Astrocyte (in vitro differentiated cells and primary cell): ENCODE measurements at regions not wholly inside any gene's neighbourhood (a gene's known extent, or its start where the extent isn't known, plus 50 kb on each side); places are given as distances from the start of the nearest gene placed in this dataset.

Source experiments
- DNase-seq: peaks from one replicate; pipeline ENCODE4 v3.0.0-alpha.2; 2010; ENCODE audit warnings: low read depth
- FAIRE-seq: peaks from 2 replicates; lab custom pipeline; 2011; peaks lifted over from hg19 to GRCh38; lab: Jason Lieb, UNC
- H2AFZ ChIP-seq: 2 replicates; pipeline ENCODE4 v1.6.0; 2012; ENCODE audit warnings: low read depth, low read length, inconsistent platforms
- H3K27ac ChIP-seq: 2 replicates; pipeline ENCODE4 v1.5.1; 2011; ENCODE audit warnings: low read depth, low read length, inconsistent platforms
- H3K27me3 ChIP-seq: 2 replicates; pipeline ENCODE4 v1.6.0; 2011; ENCODE audit warnings: low read length, inconsistent platforms; ENCODE audit not compliant: insufficient read depth
- H3K36me3 ChIP-seq: 2 replicates; pipeline ENCODE4 v1.5.1; 2011; ENCODE audit warnings: low read length, inconsistent platforms; ENCODE audit not compliant: insufficient read depth
- H3K4me1 ChIP-seq: 2 replicates; pipeline ENCODE4 v1.5.1; 2011; ENCODE audit warnings: low read length, inconsistent platforms; ENCODE audit not compliant: insufficient read depth
- H3K4me2 ChIP-seq: 2 replicates; pipeline ENCODE4 v1.6.0; 2012; ENCODE audit warnings: low read length, inconsistent platforms
- H3K4me3 ChIP-seq: 2 replicates; pipeline ENCODE4 v1.5.1; 2011; ENCODE audit warnings: low read depth, mild to moderate bottlenecking, low read length, inconsistent platforms; ENCODE audit not compliant: insufficient read depth
- H3K79me2 ChIP-seq: 2 replicates; pipeline ENCODE4 v1.6.0; 2012; ENCODE audit warnings: mild to moderate bottlenecking, low read length, inconsistent platforms; ENCODE audit not compliant: insufficient read depth
- H3K9ac ChIP-seq: 2 replicates; pipeline ENCODE4 v1.6.0; 2012; ENCODE audit warnings: mild to moderate bottlenecking, low read length, inconsistent platforms
- H3K9me3 ChIP-seq: 2 replicates; pipeline ENCODE4 v1.5.1; 2012; ENCODE audit warnings: low read depth, mild to moderate bottlenecking, low read length, inconsistent platforms; ENCODE audit not compliant: insufficient read depth
- H4K20me1 ChIP-seq: 2 replicates; pipeline ENCODE4 v1.6.0; 2012; ENCODE audit warnings: low read length, inconsistent platforms; ENCODE audit not compliant: insufficient read depth
- H3K27ac Mint-ChIP-seq: one replicate; pipeline ENCODE4 v1.8.0; 2021; ENCODE audit warnings: mild to moderate bottlenecking, mixed read lengths; ENCODE audit not compliant: unreplicated experiment
- H3K27me3 Mint-ChIP-seq: one replicate; pipeline ENCODE4 v1.8.0; 2021; ENCODE audit warnings: low read depth, mixed read lengths; ENCODE audit not compliant: unreplicated experiment
- H3K36me3 Mint-ChIP-seq: one replicate; pipeline ENCODE4 v1.8.0; 2021; ENCODE audit warnings: low read depth, mixed read lengths; ENCODE audit not compliant: unreplicated experiment
- H3K4me1 Mint-ChIP-seq: one replicate; pipeline ENCODE4 v1.8.0; 2021; ENCODE audit warnings: low read depth, mixed read lengths; ENCODE audit not compliant: unreplicated experiment
- H3K4me3 Mint-ChIP-seq: one replicate; pipeline ENCODE4 v1.8.0; 2021; ENCODE audit warnings: mild to moderate bottlenecking, moderate library complexity, mixed read lengths; ENCODE audit not compliant: unreplicated experiment
- H3K9me3 Mint-ChIP-seq: one replicate; pipeline ENCODE4 v1.8.0; 2021; ENCODE audit warnings: mild to moderate bottlenecking, mixed read lengths; ENCODE audit not compliant: unreplicated experiment
- EZH2 ChIP-seq: IDR thresholded peaks from 2 replicates; pipeline ENCODE4 v1.6.1; 2012; ENCODE audit warnings: mild to moderate bottlenecking, low read length, inconsistent platforms; ENCODE audit not compliant: insufficient read depth
- TF ChIP-seq, protein P1 (sequence below): IDR thresholded peaks from 2 replicates; pipeline ENCODE4 v1.5.1; 2011; ENCODE audit warnings: low read depth, mild to moderate bottlenecking, inconsistent platforms, low read length, moderate library complexity; ENCODE audit not compliant: insufficient read depth

DNA sequence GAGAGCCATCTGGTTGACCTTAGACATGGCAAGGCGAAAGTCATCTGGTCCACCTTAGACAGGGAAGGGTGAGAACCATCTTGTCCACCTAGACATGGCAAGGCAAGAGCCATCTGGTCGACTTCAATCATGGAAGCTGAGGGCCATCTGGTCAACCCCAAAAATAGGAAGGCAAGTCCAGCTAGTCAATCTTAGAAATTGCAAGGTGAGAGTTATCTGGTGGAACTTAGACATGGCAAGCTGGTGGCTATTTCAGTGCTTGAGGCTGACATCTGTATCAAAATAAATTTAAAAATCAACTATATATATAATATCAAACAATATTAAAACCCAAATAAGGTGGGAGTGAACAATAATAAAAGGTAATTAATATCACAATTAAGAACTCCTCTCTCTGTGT is 83.9 kb downstream of the ZNF726 start:
- no peaks in the 10 kb centered on the region for H3K36me3 Mint-ChIP-seq
- DNase-seq, result no peak
- peaks cover 15% of the 10 kb centered on the region for H3K9me3 Mint-ChIP-seq
- no peak overlapping the region for H3K4me3 Mint-ChIP-seq
- H3K4me2 ChIP-seq, result no peak overlapping the region
- TF ChIP-seq EZH2, result no peak
- TF ChIP-seq, protein P1, sequence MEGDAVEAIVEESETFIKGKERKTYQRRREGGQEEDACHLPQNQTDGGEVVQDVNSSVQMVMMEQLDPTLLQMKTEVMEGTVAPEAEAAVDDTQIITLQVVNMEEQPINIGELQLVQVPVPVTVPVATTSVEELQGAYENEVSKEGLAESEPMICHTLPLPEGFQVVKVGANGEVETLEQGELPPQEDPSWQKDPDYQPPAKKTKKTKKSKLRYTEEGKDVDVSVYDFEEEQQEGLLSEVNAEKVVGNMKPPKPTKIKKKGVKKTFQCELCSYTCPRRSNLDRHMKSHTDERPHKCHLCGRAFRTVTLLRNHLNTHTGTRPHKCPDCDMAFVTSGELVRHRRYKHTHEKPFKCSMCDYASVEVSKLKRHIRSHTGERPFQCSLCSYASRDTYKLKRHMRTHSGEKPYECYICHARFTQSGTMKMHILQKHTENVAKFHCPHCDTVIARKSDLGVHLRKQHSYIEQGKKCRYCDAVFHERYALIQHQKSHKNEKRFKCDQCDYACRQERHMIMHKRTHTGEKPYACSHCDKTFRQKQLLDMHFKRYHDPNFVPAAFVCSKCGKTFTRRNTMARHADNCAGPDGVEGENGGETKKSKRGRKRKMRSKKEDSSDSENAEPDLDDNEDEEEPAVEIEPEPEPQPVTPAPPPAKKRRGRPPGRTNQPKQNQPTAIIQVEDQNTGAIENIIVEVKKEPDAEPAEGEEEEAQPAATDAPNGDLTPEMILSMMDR, result no peak
- H3K9ac ChIP-seq, result no peak overlapping the region
- H3K79me2 ChIP-seq, result no peaks in the 10 kb centered on the region
- H3K4me3 ChIP-seq, result no peak overlapping the region
- H3K36me3 ChIP-seq, result no peaks in the 10 kb centered on the region
- H4K20me1 ChIP-seq, result no peaks in the 10 kb centered on the region
- no peaks in the 10 kb centered on the region for H3K27me3 ChIP-seq
- no peak overlapping the region for H3K27ac ChIP-seq
- H3K4me1 ChIP-seq, result no peaks in the 10 kb centered on the region
- FAIRE-seq, result no peak
- H3K27me3 Mint-ChIP-seq, result no peaks in the 10 kb centered on the region
- peaks cover 27% of the 10 kb centered on the region for H3K9me3 ChIP-seq
- H3K27ac Mint-ChIP-seq, result no peak overlapping the region
- H3K4me1 Mint-ChIP-seq, result no peaks in the 10 kb centered on the region
- no peak overlapping the region for H2AFZ ChIP-seq

DNA sequence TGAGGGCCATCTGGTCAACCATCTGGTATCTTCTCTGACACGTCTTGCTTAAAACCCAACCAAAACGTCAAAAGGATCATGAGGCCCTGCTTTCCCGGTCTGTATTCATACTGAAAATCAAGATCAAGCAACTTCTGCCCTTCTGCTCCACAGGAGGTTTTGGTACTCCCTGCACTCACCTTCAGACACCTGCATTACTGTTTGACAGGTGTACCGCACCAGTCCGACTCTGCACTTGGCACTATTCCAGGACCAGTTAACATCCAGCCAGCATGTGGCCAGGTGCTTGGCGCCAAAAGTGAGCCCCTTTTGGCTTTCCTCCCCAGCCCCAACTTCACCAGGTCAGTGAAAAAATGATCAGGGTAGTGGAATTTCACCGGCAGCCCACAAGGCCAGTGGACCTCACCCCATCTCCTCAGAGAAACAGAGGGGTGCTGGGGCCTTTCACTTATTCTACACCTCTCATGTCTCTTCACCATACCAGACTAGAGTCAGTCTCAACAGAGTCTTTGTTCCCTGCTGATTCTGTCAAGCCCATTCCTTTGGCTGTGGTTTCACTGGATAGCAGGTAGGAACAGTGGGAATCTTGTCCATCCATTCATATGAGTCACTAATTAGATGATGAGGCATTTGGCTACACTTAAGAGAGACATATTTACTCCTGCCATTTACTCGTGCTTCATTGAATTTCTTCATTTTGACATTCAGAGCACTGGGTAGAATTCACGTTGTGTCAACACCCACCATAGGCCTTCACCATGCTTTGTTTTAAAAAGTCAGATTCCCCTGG is 85.3 kb downstream of the ZNF726 start:
- Histone ChIP-seq H3K27me3 (no peaks in the 10 kb centered on the region), H2AFZ (no peak overlapping the region), H3K79me2 (no peaks in the 10 kb centered on the region), H3K4me1 (no peaks in the 10 kb centered on the region), H3K27ac (no peak overlapping the region), H4K20me1 (no peaks in the 10 kb centered on the region), H3K36me3 (no peaks in the 10 kb centered on the region), H3K9ac (no peak overlapping the region), H3K4me3 (no peak overlapping the region), H3K4me2 (no peak overlapping the region), H3K9me3 (peaks cover 27% of the 10 kb centered on the region)
- TF ChIP-seq, protein P1, result no peak
- no peak for TF ChIP-seq EZH2
- H3K36me3 Mint-ChIP-seq, result no peaks in the 10 kb centered on the region
- peaks cover 15% of the 10 kb centered on the region for H3K9me3 Mint-ChIP-seq
- DNase-seq (no peak), FAIRE-seq (no peak)
- H3K4me1 Mint-ChIP-seq, result no peaks in the 10 kb centered on the region
- no peaks in the 10 kb centered on the region for H3K27me3 Mint-ChIP-seq
- H3K27ac Mint-ChIP-seq, result no peak overlapping the region
- H3K4me3 Mint-ChIP-seq, result no peak overlapping the region

DNA sequence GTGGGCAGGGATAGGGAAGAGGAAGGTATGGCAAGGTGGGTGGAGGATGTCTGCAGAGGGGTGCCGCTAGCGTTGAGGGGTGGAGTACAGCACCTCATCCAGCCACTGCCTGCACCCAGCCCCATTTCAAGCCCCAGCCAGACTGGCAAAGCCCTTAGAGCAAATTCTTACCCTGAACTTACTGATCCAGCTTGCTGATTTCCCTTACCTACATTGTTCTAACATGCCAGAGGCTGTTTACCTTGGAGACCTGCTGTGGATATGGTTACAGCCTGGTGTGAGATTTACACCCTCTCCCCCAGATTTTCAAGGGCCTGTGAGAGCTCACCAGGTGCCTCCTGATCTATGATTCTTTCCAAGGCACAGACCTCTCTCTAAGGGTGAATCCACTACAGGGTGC is 86.0 kb downstream of the ZNF726 start:
- H3K27me3 ChIP-seq, result no peaks in the 10 kb centered on the region
- H3K9me3 Mint-ChIP-seq, result peaks cover 14% of the 10 kb centered on the region
- no peaks in the 10 kb centered on the region for H3K27me3 Mint-ChIP-seq
- H3K27ac ChIP-seq, result no peak overlapping the region
- H4K20me1 ChIP-seq, result no peaks in the 10 kb centered on the region
- H3K36me3 ChIP-seq, result no peaks in the 10 kb centered on the region
- H3K4me3 Mint-ChIP-seq, result no peak overlapping the region
- H3K9me3 ChIP-seq, result peaks cover 27% of the 10 kb centered on the region
- TF ChIP-seq, protein P1, result no peak
- no peak for TF ChIP-seq EZH2
- no peak overlapping the region for H3K9ac ChIP-seq
- H3K4me1 ChIP-seq, result no peaks in the 10 kb centered on the region
- H3K36me3 Mint-ChIP-seq, result no peaks in the 10 kb centered on the region
- H2AFZ ChIP-seq, result no peak overlapping the region
- no peak overlapping the region for H3K4me3 ChIP-seq
- no peaks in the 10 kb centered on the region for H3K79me2 ChIP-seq
- no peak overlapping the region for H3K27ac Mint-ChIP-seq
- H3K4me2 ChIP-seq, result no peak overlapping the region
- FAIRE-seq, result no peak
- no peaks in the 10 kb centered on the region for H3K4me1 Mint-ChIP-seq
- DNase-seq, result no peak
